Keratinocyte (primary cell): ENCODE measurements at regions not wholly inside any gene's neighbourhood (a gene's known extent, or its start where the extent isn't known, plus 50 kb on each side); places are given as distances from the start of the nearest gene placed in this dataset.

Experiments used
- DNase-seq: peaks from one replicate; pipeline ENCODE4 v3.0.0-alpha.2; 2011; ENCODE audit warnings: low read depth, missing footprints, low spot score
- FAIRE-seq: peaks from 2 replicates; lab custom pipeline; 2011; peaks lifted over from hg19 to GRCh38; lab: Jason Lieb, UNC
- H2AFZ ChIP-seq: 2 replicates; pipeline ENCODE4 v1.6.0; 2012; ENCODE audit warnings: low read length, control low read depth, inconsistent platforms; ENCODE audit not compliant: control insufficient read depth
- H3K27ac ChIP-seq: 2 replicates; pipeline ENCODE4 v1.5.1; 2011; ENCODE audit warnings: low read length; ENCODE audit not compliant: control insufficient read depth, insufficient read depth
- H3K27me3 ChIP-seq: 3 replicates; pipeline ENCODE4 v1.6.0; 2011; ENCODE audit warnings: low read length; ENCODE audit not compliant: control insufficient read depth, insufficient read depth; ENCODE audit errors: extremely low read depth
- H3K36me3 ChIP-seq, 2 experiments: 2 replicates in 1 of 2; 3 replicates in 1 of 2; pipeline ENCODE4 v1.5.1; 2011; ENCODE audit warnings: low read length in 2 of 2, mild to moderate bottlenecking in 1 of 2; ENCODE audit not compliant: control insufficient read depth in 2 of 2, insufficient read depth in 2 of 2; ENCODE audit errors: extremely low read depth in 1 of 2
- H3K4me1 ChIP-seq: 3 replicates; pipeline ENCODE4 v1.5.1; 2011; ENCODE audit warnings: low read length; ENCODE audit not compliant: control insufficient read depth, insufficient read depth; ENCODE audit errors: extremely low read depth
- H3K4me2 ChIP-seq: 3 replicates; pipeline ENCODE4 v1.6.0; 2011; ENCODE audit warnings: low read depth, low read length; ENCODE audit not compliant: control insufficient read depth, insufficient read depth; ENCODE audit errors: extremely low read depth
- H3K4me3 ChIP-seq, 3 experiments: fragments of 200-600 bp in 1 of 3; sonication (generic) in 1 of 3; 2 replicates in 2 of 3; 3 replicates in 1 of 3; pipeline ENCODE4 v1.5.1; 2011 to 2016; ENCODE audit warnings: low read length in 3 of 3, mild to moderate bottlenecking in 3 of 3, control low read depth in 2 of 3, inconsistent platforms in 1 of 3, low read depth in 1 of 3, mixed read lengths in 1 of 3, mixed run types in 1 of 3, moderate library complexity in 1 of 3; ENCODE audit not compliant: control insufficient read depth in 2 of 3, insufficient read depth in 2 of 3; ENCODE audit errors: extremely low read depth in 1 of 3
- H3K79me2 ChIP-seq: 2 replicates; pipeline ENCODE4 v1.6.0; 2012; ENCODE audit warnings: low read length; ENCODE audit not compliant: control insufficient read depth, insufficient read depth
- H3K9ac ChIP-seq: 3 replicates; pipeline ENCODE4 v1.6.0; 2011; ENCODE audit warnings: low read length; ENCODE audit not compliant: control insufficient read depth, insufficient read depth; ENCODE audit errors: extremely low read depth
- H3K9me1 ChIP-seq: 3 replicates; pipeline ENCODE4 v1.6.0; 2011; ENCODE audit warnings: low read length; ENCODE audit not compliant: control insufficient read depth, insufficient read depth; ENCODE audit errors: extremely low read depth
- H3K9me3 ChIP-seq: 2 replicates; pipeline ENCODE4 v1.5.1; 2012; ENCODE audit warnings: low read depth, low read length; ENCODE audit not compliant: control insufficient read depth
- H4K20me1 ChIP-seq: 3 replicates; pipeline ENCODE4 v1.6.0; 2011; ENCODE audit warnings: low read length; ENCODE audit not compliant: control insufficient read depth, insufficient read depth; ENCODE audit errors: extremely low read depth
- EZH2 ChIP-seq: IDR thresholded peaks from one replicate; pipeline ENCODE4 v1.6.1; 2012; ENCODE audit warnings: inconsistent platforms, mild to moderate bottlenecking, low read length, moderate library complexity
- dilution Hi-C: fragments of 300-500 bp; cut with MboI; formaldehyde crosslinking; loops from one replicate; pipeline ENCODE4 v1.7.0; 2020; ENCODE audit warnings: low sequenced_read_pairs; ENCODE audit not compliant: extremely low pct_ligation_motif_present
- TF ChIP-seq, protein P1 (sequence below), 3 experiments: IDR thresholded peaks in 1 of 3; conservative IDR thresholded peaks in 1 of 3; optimal IDR thresholded peaks in 1 of 3; 2 replicates in 2 of 3; 3 replicates in 1 of 3; pipeline versions ENCODE3 to v1.5.1; 2011; ENCODE audit warnings: low read length in 3 of 3, mild to moderate bottlenecking in 3 of 3, moderate library complexity in 2 of 3, control low read depth in 1 of 3, inconsistent platforms in 1 of 3; ENCODE audit not compliant: insufficient read depth in 2 of 3; ENCODE audit errors: extremely low read depth in 1 of 3

DNA sequence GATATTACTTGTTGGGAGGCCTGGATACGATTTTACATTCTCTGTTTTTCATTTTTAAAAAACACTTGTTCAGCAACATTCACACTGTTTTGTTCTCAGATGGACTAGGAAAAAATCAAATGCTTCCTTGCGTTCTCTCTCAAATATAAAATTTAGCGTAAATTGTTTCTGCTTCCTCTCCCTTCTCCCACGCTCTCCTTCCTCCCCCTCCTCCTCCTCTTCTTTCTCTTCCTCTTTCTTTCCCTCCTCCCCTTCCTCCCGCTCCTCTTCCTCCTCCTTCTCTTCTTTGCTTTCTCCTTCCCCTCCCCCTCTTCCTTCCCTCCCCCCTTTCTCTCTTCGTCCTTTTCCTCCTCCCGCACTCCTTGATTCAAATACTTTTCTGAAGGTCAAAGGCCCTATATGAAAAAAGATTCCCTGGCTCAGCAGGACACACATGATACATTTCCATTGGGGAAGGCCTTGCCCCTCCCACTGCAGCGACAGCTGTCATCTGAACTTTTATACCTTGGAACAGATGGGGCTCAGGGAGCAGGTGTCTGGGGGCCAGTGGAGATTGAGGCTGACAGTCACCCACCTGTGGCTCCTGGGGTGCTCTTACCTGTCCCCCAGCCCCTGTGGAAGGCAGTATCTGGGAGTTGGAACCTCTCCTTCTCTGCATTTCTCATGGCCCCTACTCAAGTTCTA lies 99.4 kb upstream of the SDK2 start:
- dilution Hi-C loops = no loop called here

GRCh38 chr17:73744411-73744810 lies 100.2 kb upstream of the SDK2 start:
- Histone ChIP-seq H3K9me1 (no peaks in the 10 kb centered on the region), H3K27me3 (peaks cover 45% of the 10 kb centered on the region), H2AFZ (no peak overlapping the region), H3K4me1 (no peaks in the 10 kb centered on the region), H3K36me3 (no peaks in the 10 kb centered on the region), H3K79me2 (no peaks in the 10 kb centered on the region), H3K4me2 (no peak overlapping the region), H3K27ac (no peak overlapping the region), H3K9me3 (no peaks in the 10 kb centered on the region), H3K9ac (no peak overlapping the region), H4K20me1 (no peaks in the 10 kb centered on the region), H3K4me3 (no peak overlapping the region)
- TF ChIP-seq, protein P1, sequence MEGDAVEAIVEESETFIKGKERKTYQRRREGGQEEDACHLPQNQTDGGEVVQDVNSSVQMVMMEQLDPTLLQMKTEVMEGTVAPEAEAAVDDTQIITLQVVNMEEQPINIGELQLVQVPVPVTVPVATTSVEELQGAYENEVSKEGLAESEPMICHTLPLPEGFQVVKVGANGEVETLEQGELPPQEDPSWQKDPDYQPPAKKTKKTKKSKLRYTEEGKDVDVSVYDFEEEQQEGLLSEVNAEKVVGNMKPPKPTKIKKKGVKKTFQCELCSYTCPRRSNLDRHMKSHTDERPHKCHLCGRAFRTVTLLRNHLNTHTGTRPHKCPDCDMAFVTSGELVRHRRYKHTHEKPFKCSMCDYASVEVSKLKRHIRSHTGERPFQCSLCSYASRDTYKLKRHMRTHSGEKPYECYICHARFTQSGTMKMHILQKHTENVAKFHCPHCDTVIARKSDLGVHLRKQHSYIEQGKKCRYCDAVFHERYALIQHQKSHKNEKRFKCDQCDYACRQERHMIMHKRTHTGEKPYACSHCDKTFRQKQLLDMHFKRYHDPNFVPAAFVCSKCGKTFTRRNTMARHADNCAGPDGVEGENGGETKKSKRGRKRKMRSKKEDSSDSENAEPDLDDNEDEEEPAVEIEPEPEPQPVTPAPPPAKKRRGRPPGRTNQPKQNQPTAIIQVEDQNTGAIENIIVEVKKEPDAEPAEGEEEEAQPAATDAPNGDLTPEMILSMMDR (optimal IDR thresholded peaks at IDR 0.05 in 1 of 3, IDR thresholded peaks at IDR 0.05 in 1 of 3, conservative IDR thresholded peaks at IDR 0.05 in 1 of 3; ENCODE audit: extremely low read depth in 1 of 3, insufficient read depth in 2 of 3, low read length in 3 of 3) = no peak
- TF ChIP-seq EZH2 = no peak
- FAIRE-seq (no peak), DNase-seq (no peak)
- dilution Hi-C loops = no loop called here

More for the DNA sequence above, 99.4 kb upstream of the SDK2 start:
- no peaks in the 10 kb centered on the region for H3K36me3 ChIP-seq
- H4K20me1 ChIP-seq = no peaks in the 10 kb centered on the region
- peaks cover 51% of the 10 kb centered on the region for H3K27me3 ChIP-seq
- no peak overlapping the region for H3K9ac ChIP-seq
- no peak overlapping the region for H3K27ac ChIP-seq
- no peaks in the 10 kb centered on the region for H3K9me1 ChIP-seq
- H3K4me3 ChIP-seq = no peak overlapping the region
- no peak overlapping the region for H2AFZ ChIP-seq
- no peaks in the 10 kb centered on the region for H3K79me2 ChIP-seq
- no peak overlapping the region for H3K4me2 ChIP-seq
- DNase-seq (no peak), FAIRE-seq (no peak)
- no peaks in the 10 kb centered on the region for H3K9me3 ChIP-seq
- TF ChIP-seq EZH2 = no peak
- TF ChIP-seq, protein P1 (optimal IDR thresholded peaks at IDR 0.05 in 1 of 3, IDR thresholded peaks at IDR 0.05 in 1 of 3, conservative IDR thresholded peaks at IDR 0.05 in 1 of 3; ENCODE audit: extremely low read depth in 1 of 3, insufficient read depth in 2 of 3, low read length in 3 of 3) = no peak
- H3K4me1 ChIP-seq = no peaks in the 10 kb centered on the region
